Caco-2 (cell line): ENCODE measurements at regions not wholly inside any gene's neighbourhood (a gene's known extent, or its start where the extent isn't known, plus 50 kb on each side); places are given as distances from the start of the nearest gene placed in this dataset.

Source experiments
- BruUV-seq: library from RNA; stranded (reverse); fragments of 400-500 nt; replicated peaks from 2 replicates; lab custom pipeline; 2021; lab: Mats Ljungman, UMichigan
- CTCF ChIA-PET: fragments of 300-600 bp; sonication (Branson Sonifier 250); formaldehyde crosslinking; loops from one replicate; lab custom pipeline; 2022; ENCODE audit warnings: antibody characterized with exemption; lab: Charles Lee
- POLR2A ChIA-PET: fragments of 300-600 bp; sonication (Branson Sonifier 250); formaldehyde crosslinking; loops from one replicate; lab custom pipeline; 2022; ENCODE audit warnings: antibody characterized with exemption; lab: Charles Lee
- DNase-seq, 2 experiments: peaks; one replicate each; pipeline versions ENCODE4 v3.0.0 to v3.0.0-alpha.2; 2020 to 2022
- H3K27me3 ChIP-seq: replicated peaks from 2 replicates; pipeline ENCODE4 v1.6.0; 2011; ENCODE audit warnings: low read length; ENCODE audit not compliant: control insufficient read depth, insufficient read depth
- H3K36me3 ChIP-seq: 2 replicates; pipeline ENCODE4 v1.5.1; 2011; ENCODE audit warnings: low read length; ENCODE audit not compliant: control insufficient read depth, insufficient read depth
- H3K4me1 ChIP-seq: fragments of 250-450 bp; sonication (Bioruptor Pico); 2 replicates; pipeline ENCODE4 v1.5.1; 2020; ENCODE audit warnings: mild to moderate bottlenecking
- H3K4me3 ChIP-seq: 2 replicates; pipeline ENCODE4 v1.5.1; 2011; ENCODE audit warnings: low read depth, mild to moderate bottlenecking, control low read depth, low read length
- H3K9me3 ChIP-seq: fragments of 250-450 bp; sonication (Bioruptor Pico); 2 replicates; pipeline ENCODE4 v1.5.1; 2020; ENCODE audit warnings: mild to moderate bottlenecking, moderate library complexity
- H3K27ac Mint-ChIP-seq: one replicate; pipeline ENCODE4 v1.8.0; 2022; ENCODE audit warnings: mixed read lengths; ENCODE audit not compliant: unreplicated experiment
- H3K27me3 Mint-ChIP-seq: one replicate; pipeline ENCODE4 v1.8.0; 2022; ENCODE audit warnings: mixed read lengths; ENCODE audit not compliant: insufficient read depth, unreplicated experiment
- H3K36me3 Mint-ChIP-seq: one replicate; pipeline ENCODE4 v1.8.0; 2022; ENCODE audit warnings: mild to moderate bottlenecking, mixed read lengths; ENCODE audit not compliant: insufficient read depth, unreplicated experiment
- H3K4me1 Mint-ChIP-seq: one replicate; pipeline ENCODE4 v1.8.0; 2022; ENCODE audit warnings: low read depth, mixed read lengths; ENCODE audit not compliant: unreplicated experiment
- H3K4me3 Mint-ChIP-seq: one replicate; pipeline ENCODE4 v1.8.0; 2022; ENCODE audit warnings: mild to moderate bottlenecking, moderate library complexity, mixed read lengths; ENCODE audit not compliant: unreplicated experiment
- H3K9me3 Mint-ChIP-seq: one replicate; pipeline ENCODE4 v1.8.0; 2022; ENCODE audit warnings: mixed read lengths; ENCODE audit not compliant: unreplicated experiment
- intact Hi-C: fragments of 100-400 bp; cut with micrococcal nuclease; formaldehyde crosslinking; loops from one replicate; pipeline ENCODE4 v1.10.0; 2022; ENCODE audit not compliant: unreplicated experiment
- TF ChIP-seq, protein P1 (sequence below), 2 experiments: fragments of 200-600 bp in 1 of 2; IDR thresholded peaks; 1 replicate in 1 of 2; 2 replicates in 1 of 2; pipeline versions ENCODE4 v1.5.1 to v1.8.0; 2011 to 2022; ENCODE audit warnings: antibody characterized with exemption in 1 of 2, control low read depth in 1 of 2, inconsistent platforms in 1 of 2, low read depth in 1 of 2, low read length in 1 of 2, mild to moderate bottlenecking in 1 of 2, moderate library complexity in 1 of 2; ENCODE audit not compliant: insufficient read depth in 1 of 2, severe bottlenecking in 1 of 2, unreplicated experiment in 1 of 2

- TF ChIP-seq, protein P1, sequence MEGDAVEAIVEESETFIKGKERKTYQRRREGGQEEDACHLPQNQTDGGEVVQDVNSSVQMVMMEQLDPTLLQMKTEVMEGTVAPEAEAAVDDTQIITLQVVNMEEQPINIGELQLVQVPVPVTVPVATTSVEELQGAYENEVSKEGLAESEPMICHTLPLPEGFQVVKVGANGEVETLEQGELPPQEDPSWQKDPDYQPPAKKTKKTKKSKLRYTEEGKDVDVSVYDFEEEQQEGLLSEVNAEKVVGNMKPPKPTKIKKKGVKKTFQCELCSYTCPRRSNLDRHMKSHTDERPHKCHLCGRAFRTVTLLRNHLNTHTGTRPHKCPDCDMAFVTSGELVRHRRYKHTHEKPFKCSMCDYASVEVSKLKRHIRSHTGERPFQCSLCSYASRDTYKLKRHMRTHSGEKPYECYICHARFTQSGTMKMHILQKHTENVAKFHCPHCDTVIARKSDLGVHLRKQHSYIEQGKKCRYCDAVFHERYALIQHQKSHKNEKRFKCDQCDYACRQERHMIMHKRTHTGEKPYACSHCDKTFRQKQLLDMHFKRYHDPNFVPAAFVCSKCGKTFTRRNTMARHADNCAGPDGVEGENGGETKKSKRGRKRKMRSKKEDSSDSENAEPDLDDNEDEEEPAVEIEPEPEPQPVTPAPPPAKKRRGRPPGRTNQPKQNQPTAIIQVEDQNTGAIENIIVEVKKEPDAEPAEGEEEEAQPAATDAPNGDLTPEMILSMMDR (IDR thresholded peaks at IDR 0.05; ENCODE audit: insufficient read depth in 1 of 2, low read depth in 1 of 2, low read length in 1 of 2, severe bottlenecking in 1 of 2, unreplicated experiment in 1 of 2), result no peak
- ChIA-PET CTCF (no interaction called here), POLR2A (no interaction called here)
- peaks cover 2% of the 10 kb centered on the region; the same call in 1 of the 2 replicates for H3K27me3 ChIP-seq
- BruUV-seq, result no TSS peak
- no peak for DNase-seq
- H3K9me3 ChIP-seq, result no peaks in the 10 kb centered on the region
- Mint-ChIP-seq H3K36me3 (no peaks in the 10 kb centered on the region), H3K27ac (no peak overlapping the region), H3K9me3 (no peaks in the 10 kb centered on the region), H3K27me3 (peaks cover 30% of the 10 kb centered on the region), H3K4me1 (no peaks in the 10 kb centered on the region), H3K4me3 (no peak overlapping the region)
- no peaks in the 10 kb centered on the region for H3K4me1 ChIP-seq
- no peaks in the 10 kb centered on the region for H3K36me3 ChIP-seq
- intact Hi-C loops, result no loop called here
- no peak overlapping the region for H3K4me3 ChIP-seq
These were observed 73.8 kb upstream of the RTL6 start for GRCh38 chr22:44571566-44572413.

GRCh38 chr22:44570476-44571445, 72.7 kb upstream of the RTL6 start:
- Histone ChIP-seq H3K36me3 (no peaks in the 10 kb centered on the region), H3K4me3 (no peak overlapping the region), H3K4me1 (no peaks in the 10 kb centered on the region), H3K9me3 (no peaks in the 10 kb centered on the region), H3K27me3 (peaks cover 2% of the 10 kb centered on the region; the same call in 1 of the 2 replicates)
- no peak overlapping the region for H3K27ac Mint-ChIP-seq
- ChIA-PET CTCF (interaction anchor here (0.6 kb wide), 1 partner anchor 29 kb away, joined by 3 read pairs; no protein-coding TSS in a partner anchor), POLR2A (no interaction called here)
- peaks cover 27% of the 10 kb centered on the region for H3K27me3 Mint-ChIP-seq
- H3K36me3 Mint-ChIP-seq, result no peaks in the 10 kb centered on the region
- no peaks in the 10 kb centered on the region for H3K9me3 Mint-ChIP-seq
- DNase-seq, result no peak
- intact Hi-C loops, result no loop called here
- H3K4me1 Mint-ChIP-seq, result no peaks in the 10 kb centered on the region
- TF ChIP-seq, protein P1 (IDR thresholded peaks at IDR 0.05; ENCODE audit: insufficient read depth in 1 of 2, low read depth in 1 of 2, low read length in 1 of 2, severe bottlenecking in 1 of 2, unreplicated experiment in 1 of 2), result no peak
- H3K4me3 Mint-ChIP-seq, result no peak overlapping the region
- BruUV-seq, result no TSS peak

DNA sequence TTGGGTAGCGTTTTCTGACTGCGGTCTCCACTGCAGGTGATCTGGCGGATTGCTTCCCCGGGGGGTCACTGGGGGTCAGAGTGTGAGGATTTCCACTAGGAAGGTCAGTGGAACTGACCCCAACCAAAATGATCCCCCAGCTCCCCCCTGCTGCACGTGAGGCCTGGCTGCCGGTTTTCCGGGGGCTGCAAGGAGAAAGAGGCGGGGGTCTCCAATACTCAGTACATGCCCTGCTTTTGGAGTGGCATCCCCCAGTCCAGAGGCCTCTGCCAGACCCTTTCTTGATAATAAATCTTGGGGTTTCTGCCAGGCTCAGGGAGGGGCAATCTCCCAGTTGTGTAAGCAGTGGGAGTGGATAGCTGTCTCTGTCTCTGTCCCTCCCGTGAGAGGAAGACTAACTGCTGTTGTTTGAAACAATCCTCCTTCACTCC, 71.5 kb upstream of the RTL6 start:
- peaks cover 2% of the 10 kb centered on the region; the same call in 1 of the 2 replicates for H3K27me3 ChIP-seq
- H3K9me3 Mint-ChIP-seq, result no peaks in the 10 kb centered on the region
- POLR2A ChIA-PET, result no interaction called here
- intact Hi-C loops, result no loop called here
- H3K4me3 ChIP-seq, result no peak overlapping the region
- BruUV-seq, result no TSS peak
- no peak overlapping the region for H3K27ac Mint-ChIP-seq
- CTCF ChIA-PET, result no interaction called here
- peaks cover 22% of the 10 kb centered on the region for H3K27me3 Mint-ChIP-seq
- TF ChIP-seq, protein P1 (IDR thresholded peaks at IDR 0.05; ENCODE audit: insufficient read depth in 1 of 2, low read depth in 1 of 2, low read length in 1 of 2, severe bottlenecking in 1 of 2, unreplicated experiment in 1 of 2), result no peak
- H3K4me3 Mint-ChIP-seq, result no peak overlapping the region
- no peaks in the 10 kb centered on the region for H3K36me3 Mint-ChIP-seq
- no peaks in the 10 kb centered on the region for H3K9me3 ChIP-seq
- no peaks in the 10 kb centered on the region for H3K36me3 ChIP-seq
- no peaks in the 10 kb centered on the region for H3K4me1 Mint-ChIP-seq
- DNase-seq, result no peak
- H3K4me1 ChIP-seq, result no peaks in the 10 kb centered on the region
